GM23248 (cell line): ENCODE measurements at regions not wholly inside any gene's neighbourhood (a gene's known extent, or its start where the extent isn't known, plus 50 kb on each side); places are given as distances from the start of the nearest gene placed in this dataset.

Source experiments
- EZH2 ChIP-seq: fragments of 200-600 bp; sonication (generic); IDR thresholded peaks from 2 replicates; pipeline ENCODE4 v1.6.1; 2018; ENCODE audit warnings: antibody characterized with exemption, mild to moderate bottlenecking; ENCODE audit not compliant: insufficient read depth, poor library complexity, severe bottlenecking
- EZH2phosphoT487 ChIP-seq: fragments of 200-600 bp; sonication (generic); IDR thresholded peaks from 2 replicates; pipeline ENCODE4 v1.6.1; 2018; ENCODE audit warnings: antibody characterized with exemption, moderate library complexity, mild to moderate bottlenecking, low read depth; ENCODE audit not compliant: insufficient read depth

DNA sequence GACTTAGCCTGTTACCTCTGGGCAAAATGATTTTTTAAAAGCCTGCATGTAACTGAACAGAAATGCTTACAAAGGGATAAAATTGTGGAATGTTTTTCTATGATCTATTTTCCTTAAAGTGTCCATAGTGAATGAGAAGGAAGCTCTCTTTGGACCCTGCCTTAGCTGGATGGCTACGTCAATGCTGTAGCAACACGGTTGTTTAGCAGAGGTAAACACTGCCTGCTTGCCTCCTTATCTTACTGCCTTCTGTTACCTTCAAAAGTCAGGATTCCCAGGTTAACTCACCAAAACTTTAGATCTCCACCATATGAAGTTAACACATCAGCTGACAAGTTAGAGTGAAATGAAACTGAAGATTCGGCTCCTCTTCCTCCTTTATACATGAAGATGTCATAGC, 402.6 kb downstream of the SAMD5 start:
- TF ChIP-seq EZH2phosphoT487 (no peak), EZH2 (no peak)
